H4 (cell line): ENCODE measurements at regions not wholly inside any gene's neighbourhood (a gene's known extent, or its start where the extent isn't known, plus 50 kb on each side); places are given as distances from the start of the nearest gene placed in this dataset.
A peak's percentile ranks its signal among the peaks of the same experiment; 100 is the strongest.

Experiments
- DNase-seq: peaks from one replicate; pipeline ENCODE4 v3.0.0-alpha.2; 2015; ENCODE audit warnings: low spot score

GRCh38 chr2:240341064-240341463 lies 94.4 kb upstream of the GPC1 start:
- no peak for DNase-seq

GRCh38 chr2:240343548-240343947 lies 91.9 kb upstream of the GPC1 start:
- DNase-seq = no peak

DNA sequence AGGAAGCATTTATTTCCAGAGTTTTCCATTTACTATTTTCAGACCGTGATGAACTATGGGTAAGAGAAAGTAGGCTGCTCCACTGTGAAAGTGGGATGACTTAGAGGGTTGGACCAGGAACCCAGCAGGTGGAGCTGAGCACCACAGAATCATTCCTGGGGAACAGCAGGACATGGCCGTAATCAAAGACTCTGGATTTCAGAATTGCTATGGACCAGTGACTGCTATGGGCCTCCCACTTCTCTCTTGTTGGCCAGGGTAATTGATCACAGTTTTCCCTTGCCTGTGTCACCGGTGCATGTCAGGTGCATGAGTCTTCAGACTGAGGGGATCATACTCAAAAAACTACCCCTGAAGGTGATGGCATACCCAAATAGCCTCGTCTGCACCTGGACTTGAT lies 90.6 kb upstream of the GPC1 start:
- no peak for DNase-seq

DNA sequence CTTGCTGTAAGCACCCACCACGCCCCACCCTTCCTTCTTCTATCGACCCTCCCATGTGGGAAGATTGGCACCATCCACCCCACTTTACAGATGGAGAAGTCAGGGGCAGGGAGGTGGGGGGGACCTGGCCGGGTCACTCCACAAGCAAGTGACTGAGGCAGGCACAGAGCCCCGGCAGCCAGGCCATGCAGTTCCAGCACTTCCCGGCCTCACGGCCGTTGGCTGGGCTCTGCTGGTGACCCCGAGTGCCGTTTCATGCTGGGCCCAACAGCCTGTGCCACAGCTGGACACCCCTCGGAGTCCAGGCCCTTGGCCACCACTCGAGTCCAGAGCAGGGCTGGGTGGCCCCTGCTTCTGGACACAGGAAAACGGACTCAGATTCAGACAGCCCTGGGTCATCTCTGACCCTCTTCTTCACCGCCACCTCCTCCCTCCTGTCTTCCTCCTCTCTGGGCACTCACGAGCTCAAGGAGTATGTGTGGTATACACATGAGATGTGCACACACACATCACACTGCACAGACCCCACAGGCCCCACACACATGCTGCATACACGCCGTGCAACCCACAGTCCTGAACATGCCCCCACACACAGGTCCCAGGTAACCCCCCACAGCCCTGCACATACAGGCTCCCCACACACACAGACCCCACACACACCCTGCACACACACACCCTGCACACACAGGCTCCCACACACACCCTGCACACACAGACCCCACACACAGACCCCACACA lies 89.3 kb upstream of the GPC1 start:
- DNase-seq = no peak

GRCh38 chr2:240346753-240347372 lies 88.6 kb upstream of the GPC1 start:
- DNase-seq = no peak

- no peak for DNase-seq
Measured at GRCh38 chr2:240347373-240347940, 88.0 kb upstream of the GPC1 start.

DNA sequence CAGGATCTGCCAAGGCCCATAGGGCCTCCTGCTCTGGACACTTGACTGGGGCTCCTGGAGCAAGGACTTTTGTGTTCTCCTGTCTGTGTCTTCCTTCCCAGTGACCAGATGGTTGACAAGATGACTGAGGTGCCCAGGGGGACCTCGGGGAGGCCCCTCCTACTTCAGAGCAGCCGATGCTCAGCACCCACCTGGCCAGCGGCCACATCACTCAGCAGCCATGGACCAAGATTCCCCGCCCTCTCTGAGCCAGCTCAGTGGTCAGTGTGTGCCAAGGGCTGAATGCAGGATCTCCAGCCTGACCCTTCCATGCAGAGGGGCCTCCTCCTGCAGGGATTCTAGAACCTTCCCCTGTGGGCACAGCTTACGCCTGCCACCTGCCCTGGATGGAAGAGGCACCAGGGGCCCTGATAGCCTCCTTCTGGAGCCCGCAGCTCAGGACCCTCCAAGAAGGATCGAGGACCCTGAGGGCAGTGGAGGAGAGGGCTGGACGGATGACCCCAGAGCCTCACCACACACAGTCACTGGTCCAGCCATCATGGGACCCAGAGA lies 87.4 kb upstream of the GPC1 start:
- no peak for DNase-seq

- peak; percentile 60 for DNase-seq
Measured at GRCh38 chr2:240348522-240348921, 86.9 kb upstream of the GPC1 start.

DNA sequence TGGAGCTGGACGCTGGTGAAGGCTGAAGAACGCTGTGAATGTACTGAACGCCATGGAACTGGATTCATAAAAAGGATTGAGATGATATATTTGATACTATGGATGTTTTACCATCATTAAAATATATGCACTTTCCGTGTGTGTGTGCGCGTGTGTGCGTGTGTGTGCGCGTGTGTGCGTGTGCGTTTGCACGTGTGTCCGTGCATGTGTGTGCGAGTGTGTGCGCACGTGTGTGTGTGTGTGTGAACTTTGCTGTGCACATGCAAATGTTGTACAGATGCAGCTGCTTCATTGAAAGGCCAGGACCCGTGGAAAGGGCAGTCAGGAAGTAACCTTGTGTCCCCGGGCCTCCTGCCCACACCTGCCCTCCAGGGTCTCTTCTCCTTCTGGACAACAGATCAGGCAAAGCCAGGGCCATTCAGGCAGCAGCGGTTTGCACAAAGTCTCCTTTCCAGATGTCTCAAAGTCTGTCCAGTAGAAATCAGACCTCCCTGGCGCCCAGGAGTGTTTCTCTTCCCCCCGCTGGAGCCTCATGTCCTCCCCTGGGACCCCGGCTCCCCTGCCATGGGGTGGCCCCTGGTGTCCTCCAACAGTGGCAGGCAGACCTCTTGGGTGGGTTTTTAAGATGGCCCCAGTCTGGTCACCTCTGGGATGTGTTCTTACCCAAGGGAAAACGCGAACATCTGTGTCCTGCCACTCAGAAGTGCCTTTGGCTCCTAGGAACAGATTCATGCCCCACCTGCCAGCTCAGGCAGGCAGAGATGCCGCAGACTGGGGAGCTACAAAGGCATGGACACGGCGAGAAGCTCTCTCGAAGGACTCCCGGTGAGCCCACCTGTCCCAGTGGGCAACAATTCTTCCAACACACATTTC lies 86.1 kb upstream of the GPC1 start:
- no peak for DNase-seq

DNA sequence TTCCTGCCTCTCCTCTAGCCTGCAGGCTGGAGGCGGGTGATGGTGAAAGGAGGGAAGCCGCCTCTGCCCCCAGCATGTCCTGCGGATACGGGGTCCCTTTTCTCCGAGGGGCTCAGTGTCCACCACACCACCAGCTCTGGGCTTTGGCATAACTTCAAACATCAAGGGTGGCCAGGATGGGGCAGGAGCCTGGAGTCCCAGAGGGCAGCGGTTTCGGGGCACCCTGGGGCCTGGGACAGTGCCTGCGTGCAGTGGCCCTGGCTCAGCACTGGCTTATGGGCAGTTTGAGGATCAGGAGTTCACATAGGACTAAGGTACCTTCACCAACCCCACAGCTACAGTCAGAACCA lies 85.5 kb upstream of the GPC1 start:
- no peak for DNase-seq

DNA sequence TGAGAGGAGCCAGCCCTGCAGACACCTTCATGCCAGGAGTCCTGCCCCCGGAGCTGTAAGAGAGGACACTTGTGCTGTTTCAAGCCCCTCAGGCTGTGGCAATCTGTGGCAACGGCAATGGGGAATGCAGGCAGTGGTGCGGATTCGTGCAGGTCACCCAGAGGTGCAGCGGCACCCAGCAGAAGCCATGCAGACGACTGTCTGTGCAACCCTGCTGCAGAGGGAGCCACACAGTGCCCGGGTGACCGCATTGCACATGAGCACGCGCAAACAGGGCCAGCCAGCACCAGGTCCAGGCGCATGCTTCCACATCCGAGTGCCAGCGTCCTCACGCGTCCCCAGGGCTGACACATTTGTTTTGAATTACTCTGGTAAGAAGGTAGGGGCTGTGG lies 84.8 kb upstream of the GPC1 start:
- DNase-seq = no peak

GRCh38 chr2:240351088-240351741 lies 84.2 kb upstream of the GPC1 start:
- no peak for DNase-seq

DNA sequence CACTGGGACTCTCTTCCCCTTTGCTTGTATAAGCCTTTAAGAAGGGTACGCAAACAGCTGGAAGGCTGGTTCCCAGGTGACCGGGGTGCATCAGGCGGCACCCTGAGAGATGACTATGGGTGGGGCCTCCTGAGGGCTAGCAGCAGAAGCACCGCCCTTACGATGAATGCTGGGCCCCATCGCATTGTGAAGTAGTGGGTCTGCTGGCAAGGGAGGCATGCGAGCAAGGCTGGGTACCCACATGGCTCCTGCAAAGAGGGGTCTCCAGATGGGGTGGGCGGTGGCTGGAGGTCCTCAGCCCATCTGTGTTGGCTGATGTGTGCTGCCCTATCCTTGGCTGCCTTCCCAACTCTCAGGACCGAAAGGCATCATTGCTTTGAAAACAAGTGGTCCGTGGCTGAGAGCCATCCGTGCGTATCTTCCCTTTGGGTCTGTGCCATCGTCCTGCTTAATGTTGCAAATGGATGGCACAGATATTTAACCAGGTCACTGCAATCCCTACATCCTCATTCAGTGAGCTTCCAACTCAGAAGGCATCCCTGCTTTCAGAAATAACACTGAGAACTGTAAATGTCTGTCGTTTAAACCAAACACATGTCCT lies 83.5 kb upstream of the GPC1 start:
- no peak for DNase-seq

- DNase-seq = no peak
Measured at GRCh38 chr2:240353086-240353798, 82.2 kb upstream of the GPC1 start.

GRCh38 chr2:240353944-240354343 lies 81.5 kb upstream of the GPC1 start:
- DNase-seq = no peak

- DNase-seq = no peak
Measured at GRCh38 chr2:240355001-240355891, 80.2 kb upstream of the GPC1 start.

DNA sequence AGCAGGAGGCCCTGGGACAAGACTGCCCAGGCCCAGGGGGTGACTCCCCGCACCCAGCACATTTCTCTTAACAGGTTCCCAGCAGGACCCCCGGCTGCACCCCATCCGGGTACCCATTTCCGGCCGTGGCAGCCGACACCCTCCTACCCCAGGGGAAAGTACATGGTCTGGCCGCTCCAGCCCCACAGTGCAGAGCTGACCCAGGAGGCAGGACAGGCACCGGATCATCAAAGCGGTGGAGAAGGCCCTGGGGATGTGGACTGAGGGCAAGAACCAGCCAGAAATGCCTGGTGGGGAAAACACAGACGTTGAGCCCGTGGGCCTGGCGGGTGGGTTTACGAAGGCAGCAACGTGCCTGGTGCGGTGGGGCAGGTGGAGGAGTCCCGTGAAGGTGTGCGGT lies 79.5 kb upstream of the GPC1 start:
- DNase-seq = no peak

GRCh38 chr2:240356700-240357640 lies 78.5 kb upstream of the GPC1 start:
- DNase-seq = no peak

DNA sequence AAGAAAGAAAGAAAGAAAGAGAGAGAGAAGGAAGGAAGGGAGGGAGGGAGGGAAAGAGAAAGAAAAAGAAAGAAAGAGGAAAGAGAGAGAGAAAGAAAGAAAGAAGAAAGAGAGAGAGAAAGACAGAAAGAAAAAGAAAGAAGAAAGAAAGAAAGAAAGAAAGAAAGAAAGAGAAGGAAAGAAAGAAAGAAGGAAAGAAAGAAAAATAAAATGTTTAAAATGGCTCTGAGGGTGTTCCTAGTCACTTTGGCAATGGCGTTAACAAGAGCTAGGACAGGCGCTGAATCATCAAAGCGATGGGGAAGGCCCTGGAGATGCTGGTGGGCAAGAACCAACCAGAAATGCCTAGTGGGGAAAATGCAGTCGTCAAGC lies 77.8 kb upstream of the GPC1 start:
- DNase-seq = no peak
